Panc1 (cell line): ENCODE measurements at regions not wholly inside any gene's neighbourhood (a gene's known extent, or its start where the extent isn't known, plus 50 kb on each side); places are given as distances from the start of the nearest gene placed in this dataset.

ENCODE experiments used
- ATAC-seq: fragments of 200-7000 bp; cut with Tn5 transposase; 2 replicates; pipeline ENCODE4 v1.9.1; 2020; ENCODE audit warnings: mild to moderate bottlenecking, moderate library complexity
- BruUV-seq: library from RNA; stranded (reverse); fragments of 400-500 nt; replicated peaks from 2 replicates; lab custom pipeline; 2021; lab: Mats Ljungman, UMichigan
- CTCF ChIA-PET: fragments of 300-600 bp; sonication (Branson Sonifier 250); formaldehyde crosslinking; loops from one replicate; lab custom pipeline; 2022; ENCODE audit warnings: antibody characterized with exemption; lab: Charles Lee
- POLR2A ChIA-PET: fragments of 300-600 bp; sonication (Branson Sonifier 250); formaldehyde crosslinking; loops from one replicate; lab custom pipeline; 2022; ENCODE audit warnings: antibody characterized with exemption; lab: Charles Lee
- DNase-seq: peaks from one replicate; pipeline ENCODE4 v3.0.0-alpha.2; 2010; ENCODE audit warnings: low read depth, low spot score
- H3K27ac ChIP-seq: 2 replicates; pipeline ENCODE4 v1.5.1; 2011; ENCODE audit warnings: mild to moderate bottlenecking, low read length, inconsistent platforms
- H3K27me3 ChIP-seq: fragments of 200-500 bp; sonication (Bioruptor generic); 2 replicates; pipeline ENCODE4 v1.6.0; 2014; ENCODE audit warnings: low read length, inconsistent platforms; ENCODE audit not compliant: control insufficient read depth, insufficient read depth
- H3K36me3 ChIP-seq: fragments of 200-500 bp; sonication (Bioruptor generic); 2 replicates; pipeline ENCODE4 v1.5.1; 2014; ENCODE audit warnings: inconsistent platforms, mild to moderate bottlenecking, low read length, moderate library complexity; ENCODE audit not compliant: control insufficient read depth, insufficient read depth
- H3K4me1 ChIP-seq: 2 replicates; pipeline ENCODE4 v1.5.1; 2011; ENCODE audit warnings: inconsistent platforms, mild to moderate bottlenecking, low read length, moderate library complexity; ENCODE audit not compliant: control insufficient read depth, insufficient read depth
- H3K4me3 ChIP-seq, 2 experiments: 2 replicates each; pipeline ENCODE4 v1.5.1; 2011 to 2012; ENCODE audit warnings: low read depth in 2 of 2, low read length in 2 of 2, mild to moderate bottlenecking in 2 of 2, inconsistent platforms in 1 of 2, moderate library complexity in 1 of 2
- H3K9me3 ChIP-seq: fragments of 200-500 bp; sonication (Bioruptor generic); 2 replicates; pipeline ENCODE4 v1.5.1; 2014; ENCODE audit warnings: low read depth, mild to moderate bottlenecking, inconsistent platforms, low read length, moderate library complexity; ENCODE audit not compliant: control insufficient read depth, insufficient read depth
- CTCF ChIP-seq: fragments of 450-650 bp; IDR thresholded peaks from 2 replicates; pipeline ENCODE4 v1.5.1; 2017; ENCODE audit warnings: mild to moderate bottlenecking
- POLR2AphosphoS5 ChIP-seq: IDR thresholded peaks from 2 replicates; pipeline ENCODE4 v1.6.1; 2012; ENCODE audit warnings: mild to moderate bottlenecking, low read depth, low read length, moderate library complexity
- SIN3A ChIP-seq: IDR thresholded peaks from 2 replicates; pipeline ENCODE4 v1.6.1; 2012; ENCODE audit warnings: low read depth, mild to moderate bottlenecking, low read length, moderate library complexity, borderline replicate concordance; ENCODE audit not compliant: insufficient read depth
- TCF7L2 ChIP-seq: IDR thresholded peaks from 2 replicates; pipeline ENCODE4 v1.6.1; 2011; ENCODE audit warnings: mild to moderate bottlenecking, low read depth, low read length, inconsistent platforms
- in situ Hi-C: cut with HindIII; loops from 2 replicates; pipeline ENCODE4 v1.10.0; 2016; ENCODE audit warnings: low sequenced_read_pairs, low pct_unique_long_range_greater_than_20kb
- intact Hi-C: fragments of 100-400 bp; cut with micrococcal nuclease; formaldehyde crosslinking; loops from one replicate; pipeline ENCODE4 v1.10.0; 2022; ENCODE audit not compliant: unreplicated experiment
- TF ChIP-seq, protein P1 (sequence below), 2 experiments: IDR thresholded peaks; 2 replicates each; pipeline ENCODE4 v1.6.1; 2011 to 2012; ENCODE audit warnings: low read depth in 2 of 2, control low read depth in 1 of 2, low read length in 1 of 2, mild to moderate bottlenecking in 1 of 2, moderate library complexity in 1 of 2; ENCODE audit not compliant: insufficient read depth in 1 of 2

GRCh38 chr10:117684046-117684610 lies 141.6 kb downstream of the EMX2 start:
- CTCF ChIA-PET, result no interaction called here
- Histone ChIP-seq H3K27ac (no peak overlapping the region), H3K4me1 (no peaks in the 10 kb centered on the region), H3K9me3 (no peaks in the 10 kb centered on the region), H3K4me3 (no peak overlapping the region), H3K36me3 (no peaks in the 10 kb centered on the region), H3K27me3 (peaks cover 6% of the 10 kb centered on the region)
- DNase-seq, result no peak
- no peak for ATAC-seq
- in situ Hi-C loops (no loop called here), intact Hi-C loops (no loop called here)
- POLR2A ChIA-PET, result no interaction called here
- TF ChIP-seq SIN3A, result no peak
- TF ChIP-seq POLR2AphosphoS5, result no peak
- TF ChIP-seq CTCF, result no peak
- no peak for TF ChIP-seq TCF7L2
- TF ChIP-seq, protein P1, sequence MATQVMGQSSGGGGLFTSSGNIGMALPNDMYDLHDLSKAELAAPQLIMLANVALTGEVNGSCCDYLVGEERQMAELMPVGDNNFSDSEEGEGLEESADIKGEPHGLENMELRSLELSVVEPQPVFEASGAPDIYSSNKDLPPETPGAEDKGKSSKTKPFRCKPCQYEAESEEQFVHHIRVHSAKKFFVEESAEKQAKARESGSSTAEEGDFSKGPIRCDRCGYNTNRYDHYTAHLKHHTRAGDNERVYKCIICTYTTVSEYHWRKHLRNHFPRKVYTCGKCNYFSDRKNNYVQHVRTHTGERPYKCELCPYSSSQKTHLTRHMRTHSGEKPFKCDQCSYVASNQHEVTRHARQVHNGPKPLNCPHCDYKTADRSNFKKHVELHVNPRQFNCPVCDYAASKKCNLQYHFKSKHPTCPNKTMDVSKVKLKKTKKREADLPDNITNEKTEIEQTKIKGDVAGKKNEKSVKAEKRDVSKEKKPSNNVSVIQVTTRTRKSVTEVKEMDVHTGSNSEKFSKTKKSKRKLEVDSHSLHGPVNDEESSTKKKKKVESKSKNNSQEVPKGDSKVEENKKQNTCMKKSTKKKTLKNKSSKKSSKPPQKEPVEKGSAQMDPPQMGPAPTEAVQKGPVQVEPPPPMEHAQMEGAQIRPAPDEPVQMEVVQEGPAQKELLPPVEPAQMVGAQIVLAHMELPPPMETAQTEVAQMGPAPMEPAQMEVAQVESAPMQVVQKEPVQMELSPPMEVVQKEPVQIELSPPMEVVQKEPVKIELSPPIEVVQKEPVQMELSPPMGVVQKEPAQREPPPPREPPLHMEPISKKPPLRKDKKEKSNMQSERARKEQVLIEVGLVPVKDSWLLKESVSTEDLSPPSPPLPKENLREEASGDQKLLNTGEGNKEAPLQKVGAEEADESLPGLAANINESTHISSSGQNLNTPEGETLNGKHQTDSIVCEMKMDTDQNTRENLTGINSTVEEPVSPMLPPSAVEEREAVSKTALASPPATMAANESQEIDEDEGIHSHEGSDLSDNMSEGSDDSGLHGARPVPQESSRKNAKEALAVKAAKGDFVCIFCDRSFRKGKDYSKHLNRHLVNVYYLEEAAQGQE (IDR thresholded peaks at IDR 0.05; ENCODE audit: insufficient read depth in 1 of 2, low read depth in 2 of 2, low read length in 1 of 2), result no peak
- no TSS peak for BruUV-seq

DNA sequence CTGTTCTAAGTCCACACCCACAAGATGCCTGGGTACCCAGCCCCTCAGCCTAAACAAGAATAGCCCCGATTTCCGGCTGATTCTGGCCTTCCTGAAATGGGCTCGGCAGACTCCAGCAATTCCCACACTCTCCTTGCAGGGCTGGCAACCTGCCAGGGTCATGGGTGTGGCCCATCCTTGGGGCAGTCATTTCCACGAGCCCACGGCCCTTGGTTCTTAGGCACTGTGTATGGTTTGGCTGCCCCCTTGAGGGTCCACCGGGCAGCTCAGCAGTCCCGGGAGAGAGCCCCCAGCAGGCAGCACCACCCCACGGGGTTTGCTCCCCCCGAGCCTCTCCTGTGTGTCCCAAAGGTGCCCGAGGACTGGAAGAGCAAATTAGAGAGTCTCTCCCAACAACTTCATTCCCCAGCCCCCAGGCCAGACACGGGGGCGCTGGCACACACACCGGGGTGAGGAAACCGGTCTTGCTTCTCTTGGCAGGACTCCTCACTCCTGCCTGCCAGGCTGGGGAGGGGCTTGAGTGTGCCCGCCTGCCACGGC lies 142.2 kb downstream of the EMX2 start:
- CTCF ChIA-PET, result no interaction called here
- ATAC-seq (no peak), DNase-seq (no peak)
- no TSS peak for BruUV-seq
- Histone ChIP-seq H3K27ac (no peak overlapping the region), H3K27me3 (peaks cover 6% of the 10 kb centered on the region), H3K4me1 (no peaks in the 10 kb centered on the region), H3K4me3 (no peak overlapping the region), H3K36me3 (no peaks in the 10 kb centered on the region), H3K9me3 (no peaks in the 10 kb centered on the region)
- POLR2A ChIA-PET, result no interaction called here
- TF ChIP-seq, protein P1 (IDR thresholded peaks at IDR 0.05; ENCODE audit: insufficient read depth in 1 of 2, low read depth in 2 of 2, low read length in 1 of 2), result no peak
- TF ChIP-seq TCF7L2 (no peak), CTCF (no peak)
- in situ Hi-C loops (no loop called here), intact Hi-C loops (no loop called here)
